ACC112 (cell line): ENCODE measurements at regions not wholly inside any gene's neighbourhood (a gene's known extent, or its start where the extent isn't known, plus 50 kb on each side); places are given as distances from the start of the nearest gene placed in this dataset.

Experiments used
- H2AFZ ChIP-seq: fragments of 200-600 bp; sonication (generic); one replicate; pipeline ENCODE4 v1.6.0; 2017; ENCODE audit warnings: antibody characterized with exemption, low read length; ENCODE audit not compliant: unreplicated experiment
- H3K27ac ChIP-seq: fragments of 200-600 bp; sonication (generic); 2 replicates; pipeline ENCODE4 v1.5.1; 2014; ENCODE audit warnings: low read depth, mild to moderate bottlenecking, antibody characterized with exemption, low read length, moderate library complexity
- H3K27me3 ChIP-seq: fragments of 200-600 bp; sonication (generic); 2 replicates; pipeline ENCODE4 v1.6.1; 2014; ENCODE audit warnings: mild to moderate bottlenecking, antibody characterized with exemption, low read length, moderate library complexity, mixed read lengths; ENCODE audit not compliant: insufficient read depth
- H3K36me3 ChIP-seq: fragments of 200-600 bp; sonication (generic); 2 replicates; pipeline ENCODE4 v1.6.1; 2016; ENCODE audit warnings: mild to moderate bottlenecking, antibody characterized with exemption, low read length, moderate library complexity, mixed read lengths; ENCODE audit not compliant: insufficient read depth
- H3K4me1 ChIP-seq: fragments of 200-600 bp; sonication (generic); one replicate; pipeline ENCODE4 v1.6.1; 2016; ENCODE audit warnings: low read length, mixed read lengths; ENCODE audit not compliant: insufficient read depth, unreplicated experiment, control insufficient read depth
- H3K4me3 ChIP-seq: fragments of 200-600 bp; sonication (generic); 2 replicates; pipeline ENCODE4 v1.5.1; 2014; ENCODE audit warnings: mild to moderate bottlenecking, low read depth, low read length
- H3K79me2 ChIP-seq: fragments of 200-600 bp; sonication (generic); one replicate; pipeline ENCODE4 v1.6.0; 2016; ENCODE audit warnings: low read length; ENCODE audit not compliant: control insufficient read depth, unreplicated experiment, insufficient read depth

- Histone ChIP-seq H3K27ac (no peak overlapping the region), H2AFZ (no peak overlapping the region), H3K36me3 (no peaks in the 10 kb centered on the region), H3K27me3 (no peaks in the 10 kb centered on the region), H3K79me2 (no peaks in the 10 kb centered on the region), H3K4me1 (peaks cover 20% of the 10 kb centered on the region), H3K4me3 (no peak overlapping the region)
Measured at GRCh38 chr13:109625156-109625555, 161.2 kb downstream of the IRS2 start.

- Histone ChIP-seq H3K27me3 (no peaks in the 10 kb centered on the region), H2AFZ (no peak overlapping the region), H3K36me3 (no peaks in the 10 kb centered on the region), H3K79me2 (no peaks in the 10 kb centered on the region), H3K27ac (no peak overlapping the region), H3K4me3 (no peak overlapping the region), H3K4me1 (no peaks in the 10 kb centered on the region)
Measured at GRCh38 chr13:109622006-109622405, 164.4 kb downstream of the IRS2 start.

- H3K36me3 ChIP-seq = no peaks in the 10 kb centered on the region
- no peaks in the 10 kb centered on the region for H3K27me3 ChIP-seq
- H3K79me2 ChIP-seq = no peaks in the 10 kb centered on the region
- no peak overlapping the region for H3K4me3 ChIP-seq
- no peak overlapping the region for H3K27ac ChIP-seq
- H2AFZ ChIP-seq = no peak overlapping the region
- no peaks in the 10 kb centered on the region for H3K4me1 ChIP-seq
Measured at GRCh38 chr13:109615721-109616420, 170.5 kb downstream of the IRS2 start.

GRCh38 chr13:109611912-109612691 lies 174.3 kb downstream of the IRS2 start:
- Histone ChIP-seq H3K27ac (no peak overlapping the region), H3K4me3 (no peak overlapping the region), H3K79me2 (no peaks in the 10 kb centered on the region), H3K27me3 (no peaks in the 10 kb centered on the region), H2AFZ (no peak overlapping the region), H3K4me1 (no peaks in the 10 kb centered on the region), H3K36me3 (no peaks in the 10 kb centered on the region)

- Histone ChIP-seq H3K4me3 (no peak overlapping the region), H3K27me3 (no peaks in the 10 kb centered on the region), H3K36me3 (no peaks in the 10 kb centered on the region), H3K27ac (no peak overlapping the region), H3K4me1 (no peaks in the 10 kb centered on the region), H2AFZ (no peak overlapping the region), H3K79me2 (no peaks in the 10 kb centered on the region)
Measured at GRCh38 chr13:109610517-109610916, 175.9 kb downstream of the IRS2 start.

GRCh38 chr13:109608503-109608902 lies 177.9 kb downstream of the IRS2 start:
- no peaks in the 10 kb centered on the region for H3K36me3 ChIP-seq
- no peaks in the 10 kb centered on the region for H3K27me3 ChIP-seq
- no peaks in the 10 kb centered on the region for H3K4me1 ChIP-seq
- H2AFZ ChIP-seq = no peak overlapping the region
- no peak overlapping the region for H3K27ac ChIP-seq
- no peak overlapping the region for H3K4me3 ChIP-seq
- H3K79me2 ChIP-seq = no peaks in the 10 kb centered on the region

GRCh38 chr13:109608059-109608458 lies 178.3 kb downstream of the IRS2 start:
- no peaks in the 10 kb centered on the region for H3K4me1 ChIP-seq
- no peak overlapping the region for H3K4me3 ChIP-seq
- no peaks in the 10 kb centered on the region for H3K27me3 ChIP-seq
- no peak overlapping the region for H3K27ac ChIP-seq
- H2AFZ ChIP-seq = no peak overlapping the region
- H3K36me3 ChIP-seq = no peaks in the 10 kb centered on the region
- H3K79me2 ChIP-seq = no peaks in the 10 kb centered on the region

GRCh38 chr13:109606520-109606919 lies 179.9 kb downstream of the IRS2 start:
- no peaks in the 10 kb centered on the region for H3K79me2 ChIP-seq
- H3K4me1 ChIP-seq = no peaks in the 10 kb centered on the region
- no peaks in the 10 kb centered on the region for H3K27me3 ChIP-seq
- H3K36me3 ChIP-seq = no peaks in the 10 kb centered on the region
- no peak overlapping the region for H2AFZ ChIP-seq
- H3K4me3 ChIP-seq = no peak overlapping the region
- no peak overlapping the region for H3K27ac ChIP-seq

GRCh38 chr13:109605846-109606245 lies 180.5 kb downstream of the IRS2 start:
- Histone ChIP-seq H3K27me3 (no peaks in the 10 kb centered on the region), H3K36me3 (no peaks in the 10 kb centered on the region), H3K79me2 (no peaks in the 10 kb centered on the region), H3K4me1 (no peaks in the 10 kb centered on the region), H3K4me3 (no peak overlapping the region), H2AFZ (no peak overlapping the region), H3K27ac (no peak overlapping the region)

- no peaks in the 10 kb centered on the region for H3K27me3 ChIP-seq
- no peak overlapping the region for H3K4me3 ChIP-seq
- H3K27ac ChIP-seq = no peak overlapping the region
- H3K36me3 ChIP-seq = no peaks in the 10 kb centered on the region
- H3K79me2 ChIP-seq = no peaks in the 10 kb centered on the region
- no peak overlapping the region for H2AFZ ChIP-seq
- no peaks in the 10 kb centered on the region for H3K4me1 ChIP-seq
Measured at GRCh38 chr13:109604894-109605293, 181.5 kb downstream of the IRS2 start.

GRCh38 chr13:109602356-109602755 lies 184.0 kb downstream of the IRS2 start:
- Histone ChIP-seq H3K27me3 (no peaks in the 10 kb centered on the region), H3K4me1 (no peaks in the 10 kb centered on the region), H3K27ac (no peak overlapping the region), H3K36me3 (no peaks in the 10 kb centered on the region), H3K4me3 (no peak overlapping the region), H2AFZ (no peak overlapping the region), H3K79me2 (no peaks in the 10 kb centered on the region)
